ENCODE measurements at regions not wholly inside any gene's neighbourhood (a gene's known extent, or its start where the extent isn't known, plus 50 kb on each side); places are given as distances from the start of the nearest gene placed in this dataset.
"Not testable (repeated sequence)": the region's sequence is repeated elsewhere in the genome, so short reads cannot be mapped to it uniquely, and the experiment has no call there.

DNA sequence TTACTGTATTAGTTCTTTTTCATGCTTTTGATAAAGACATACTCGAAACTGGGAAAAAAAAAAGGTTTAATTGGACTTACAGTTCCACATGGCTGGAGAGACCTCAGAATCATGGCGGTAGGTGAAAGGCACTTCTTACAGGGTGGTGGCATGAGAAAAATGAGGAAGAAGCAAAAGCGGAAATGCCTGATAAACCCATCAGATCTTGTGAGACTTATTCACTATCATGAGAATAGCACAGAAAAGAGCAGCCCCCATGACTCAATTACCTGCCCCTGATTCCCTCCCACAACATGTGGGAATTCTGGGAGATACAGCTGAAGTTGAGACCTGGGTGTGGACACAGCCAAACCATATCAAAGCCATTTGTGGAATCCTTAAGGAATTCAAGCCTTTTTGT lies 1238.9 kb downstream of the ADGRL3 start:
- Histone ChIP-seq H3K9ac (ENCODE audit: low read length) (no peak overlapping the region), H3K4me1 (ENCODE audit: control insufficient read depth, insufficient read depth, low read length) (no peaks in the 10 kb centered on the region), H3K36me3 (ENCODE audit: control insufficient read depth, insufficient read depth, low read length) (no peaks in the 10 kb centered on the region), H3K9me3 (ENCODE audit: control insufficient read depth, insufficient read depth, low read depth, low read length) (peaks cover 13% of the 10 kb centered on the region), H3K27ac (ENCODE audit: low read depth, low read length) (no peak overlapping the region), H3K27me3 (ENCODE audit: control insufficient read depth, insufficient read depth, low read length) (no peaks in the 10 kb centered on the region), H3K4me3 (ENCODE audit: low read depth, low read length) (no peak overlapping the region)

DNA sequence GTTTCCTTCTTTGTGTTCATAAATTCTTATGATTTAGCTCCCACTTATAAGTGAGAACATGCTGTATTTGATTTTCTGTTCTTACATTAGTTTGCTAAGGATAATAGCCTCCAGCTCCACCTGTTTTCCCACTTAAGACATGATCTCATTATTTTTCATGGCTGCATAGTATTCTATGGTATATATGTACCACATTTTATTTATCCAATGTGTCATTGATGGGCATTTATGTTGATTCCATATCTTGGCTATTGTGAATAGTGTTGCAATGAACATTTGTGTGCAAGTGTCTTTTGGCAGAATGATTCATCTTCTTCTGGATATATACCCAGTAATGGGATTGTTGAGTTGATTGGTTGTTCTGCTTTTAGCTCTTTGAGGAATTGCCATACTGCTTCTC lies 1234.8 kb downstream of the ADGRL3 start:
- Histone ChIP-seq H3K36me3 (ENCODE audit: control insufficient read depth, insufficient read depth, low read length) (no peaks in the 10 kb centered on the region), H3K4me1 (ENCODE audit: control insufficient read depth, insufficient read depth, low read length) (no peaks in the 10 kb centered on the region), H3K27me3 (ENCODE audit: control insufficient read depth, insufficient read depth, low read length) (no peaks in the 10 kb centered on the region), H3K4me3 (ENCODE audit: low read depth, low read length) (no peak overlapping the region), H3K9me3 (ENCODE audit: control insufficient read depth, insufficient read depth, low read depth, low read length) (peaks cover 15% of the 10 kb centered on the region; the same call in 1 of the 2 replicates), H3K27ac (ENCODE audit: low read depth, low read length) (no peak overlapping the region), H3K9ac (ENCODE audit: low read length) (no peak overlapping the region)

DNA sequence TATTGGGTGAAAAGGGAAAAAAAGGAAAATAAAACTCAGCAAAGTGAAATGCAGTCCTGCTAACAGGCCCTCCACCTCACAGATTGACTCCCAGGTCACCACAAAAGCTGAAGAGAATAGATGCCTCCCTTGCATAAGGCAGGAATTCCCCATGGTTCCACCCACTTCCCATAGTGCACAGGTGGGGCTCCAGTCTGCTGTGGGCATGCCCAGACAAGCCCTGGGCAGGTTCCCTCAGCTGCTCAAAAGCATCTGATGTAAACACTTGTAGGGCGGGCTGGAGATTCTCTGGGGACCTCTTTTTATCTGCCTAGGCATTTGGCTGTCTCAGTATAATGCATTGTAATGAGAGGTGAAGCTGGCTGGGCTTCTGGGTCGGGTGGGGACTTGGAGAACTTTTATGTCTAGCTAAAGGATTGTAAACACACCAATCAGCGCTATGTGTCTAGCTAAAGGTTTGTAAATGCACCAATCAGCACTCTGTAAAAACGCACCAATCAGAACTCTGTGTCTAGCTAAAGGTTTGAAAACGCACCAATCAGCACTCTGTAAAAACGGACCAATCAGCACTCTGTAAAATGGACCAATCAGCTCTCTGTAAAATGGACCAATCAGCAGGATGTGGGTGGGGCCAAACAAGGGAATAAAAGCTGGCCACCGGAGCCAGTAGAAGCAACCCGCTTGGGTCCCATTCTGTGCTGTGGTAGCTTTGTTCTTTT lies 1231.5 kb downstream of the ADGRL3 start:
- not testable (repeated sequence) for H3K4me1 ChIP-seq (ENCODE audit: control insufficient read depth, insufficient read depth, low read length); H3K4me3 ChIP-seq (ENCODE audit: low read depth, low read length); H3K27me3 ChIP-seq (ENCODE audit: control insufficient read depth, insufficient read depth, low read length); H3K36me3 ChIP-seq (ENCODE audit: control insufficient read depth, insufficient read depth, low read length); H3K9ac ChIP-seq (ENCODE audit: low read length)
- Histone ChIP-seq H3K27ac (ENCODE audit: low read depth, low read length) (peak overlapping the region; percentile 53; the same call in 1 of the 2 replicates), H3K9me3 (ENCODE audit: control insufficient read depth, insufficient read depth, low read depth, low read length) (peaks cover 15% of the 10 kb centered on the region; the same call in 1 of the 2 replicates)

DNA sequence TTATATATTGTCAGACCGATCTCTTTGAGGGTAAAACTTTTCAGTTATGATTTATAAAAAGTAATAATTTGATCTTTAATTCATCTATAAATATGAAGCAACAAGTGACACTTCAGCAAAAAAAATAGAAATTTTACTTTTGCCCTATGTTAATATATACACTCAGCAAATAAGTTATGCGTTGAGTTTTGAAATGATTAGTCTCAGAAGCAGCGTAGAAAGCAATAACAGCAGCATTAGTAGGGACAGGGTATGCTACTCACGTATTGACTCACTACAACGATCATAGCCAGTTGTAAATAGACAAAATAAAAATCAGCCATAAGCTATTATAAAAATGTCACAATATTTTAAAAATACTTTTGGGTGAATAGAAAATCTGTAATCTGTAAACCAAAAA lies 1229.2 kb downstream of the ADGRL3 start:
- Histone ChIP-seq H3K4me3 (ENCODE audit: low read depth, low read length) (no peak overlapping the region), H3K4me1 (ENCODE audit: control insufficient read depth, insufficient read depth, low read length) (no peaks in the 10 kb centered on the region), H3K27me3 (ENCODE audit: control insufficient read depth, insufficient read depth, low read length) (no peaks in the 10 kb centered on the region), H3K9ac (ENCODE audit: low read length) (no peak overlapping the region), H3K36me3 (ENCODE audit: control insufficient read depth, insufficient read depth, low read length) (no peaks in the 10 kb centered on the region), H3K27ac (ENCODE audit: low read depth, low read length) (no peak overlapping the region), H3K9me3 (ENCODE audit: control insufficient read depth, insufficient read depth, low read depth, low read length) (peaks cover 11% of the 10 kb centered on the region; the same call in 1 of the 2 replicates)

DNA sequence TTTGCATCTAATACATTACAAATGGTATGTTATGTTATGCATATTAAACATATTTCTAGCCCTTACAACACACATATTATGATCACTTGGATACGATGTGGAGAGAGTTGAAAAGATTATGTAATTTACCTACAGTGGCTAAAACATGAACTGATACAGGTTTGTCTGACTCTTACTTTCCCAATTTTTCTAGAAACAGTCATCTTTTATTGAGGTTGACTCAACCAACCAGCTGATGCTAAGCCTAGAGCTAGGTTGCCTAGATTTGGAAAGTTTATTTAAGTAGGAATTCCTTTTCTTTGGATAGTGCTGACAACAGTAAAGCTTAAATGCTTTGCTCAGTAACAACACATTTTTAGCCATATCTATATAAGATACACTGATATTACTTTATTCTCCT lies 1215.1 kb downstream of the ADGRL3 start:
- no peak overlapping the region for H3K4me3 ChIP-seq (ENCODE audit: low read depth, low read length)
- H3K9me3 ChIP-seq (ENCODE audit: control insufficient read depth, insufficient read depth, low read depth, low read length): no peaks in the 10 kb centered on the region
- no peaks in the 10 kb centered on the region for H3K27me3 ChIP-seq (ENCODE audit: control insufficient read depth, insufficient read depth, low read length)
- no peak overlapping the region for H3K9ac ChIP-seq (ENCODE audit: low read length)
- no peaks in the 10 kb centered on the region for H3K4me1 ChIP-seq (ENCODE audit: control insufficient read depth, insufficient read depth, low read length)
- no peak overlapping the region for H3K27ac ChIP-seq (ENCODE audit: low read depth, low read length)
- H3K36me3 ChIP-seq (ENCODE audit: control insufficient read depth, insufficient read depth, low read length): no peaks in the 10 kb centered on the region

DNA sequence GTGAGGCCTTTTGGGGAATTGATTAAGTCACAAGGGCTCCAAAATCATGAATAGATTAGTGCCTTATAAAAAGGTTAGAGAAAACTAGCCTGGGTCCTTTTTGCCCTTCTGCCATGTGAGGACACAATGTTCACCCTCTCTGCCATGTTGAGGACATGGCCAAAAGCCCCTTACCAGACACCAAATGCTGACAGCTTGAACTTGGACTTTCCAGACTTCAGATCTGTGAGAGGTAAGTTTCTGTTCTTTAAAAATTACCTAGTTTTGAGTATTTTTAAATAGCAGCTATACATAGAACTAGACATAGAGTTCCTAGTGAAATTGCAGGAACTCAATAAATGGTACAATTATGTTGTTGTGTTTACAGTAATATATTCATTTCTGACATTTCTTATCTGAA lies 1214.4 kb downstream of the ADGRL3 start:
- no peaks in the 10 kb centered on the region for H3K9me3 ChIP-seq (ENCODE audit: control insufficient read depth, insufficient read depth, low read depth, low read length)
- no peak overlapping the region for H3K4me3 ChIP-seq (ENCODE audit: low read depth, low read length)
- H3K27me3 ChIP-seq (ENCODE audit: control insufficient read depth, insufficient read depth, low read length): no peaks in the 10 kb centered on the region
- no peaks in the 10 kb centered on the region for H3K4me1 ChIP-seq (ENCODE audit: control insufficient read depth, insufficient read depth, low read length)
- no peak overlapping the region for H3K9ac ChIP-seq (ENCODE audit: low read length)
- H3K27ac ChIP-seq (ENCODE audit: low read depth, low read length): no peak overlapping the region
- H3K36me3 ChIP-seq (ENCODE audit: control insufficient read depth, insufficient read depth, low read length): no peaks in the 10 kb centered on the region

DNA sequence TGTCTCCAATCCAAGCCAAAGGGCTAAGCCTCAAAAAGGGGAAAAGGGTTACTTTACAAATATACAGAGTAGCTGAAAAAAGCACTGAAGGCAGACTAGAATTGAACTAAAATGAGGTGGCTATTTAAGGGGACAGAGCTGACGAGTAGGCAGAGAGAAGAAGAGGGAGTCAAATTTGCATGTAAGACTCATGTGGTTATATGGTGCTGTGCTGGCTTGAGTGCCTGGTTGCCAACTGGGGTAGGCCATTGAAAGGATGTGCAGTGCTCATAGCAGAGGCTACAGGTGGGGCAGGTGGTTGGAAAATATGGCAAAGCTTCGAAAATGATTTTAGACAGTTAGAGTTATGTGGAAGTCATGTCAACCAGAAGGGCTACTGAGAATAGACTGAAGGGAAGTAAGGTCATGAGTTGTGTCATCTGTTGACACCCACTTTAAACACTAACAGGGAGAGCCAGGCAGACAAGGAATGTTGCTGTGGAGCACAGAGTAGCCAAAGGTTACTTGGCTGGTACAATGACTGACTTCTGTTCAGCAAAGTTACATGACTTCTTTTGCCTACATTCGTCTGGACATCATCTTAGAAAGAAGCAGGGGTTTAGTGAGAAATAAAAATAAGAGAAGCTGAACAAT lies 1210.4 kb downstream of the ADGRL3 start:
- no peaks in the 10 kb centered on the region for H3K27me3 ChIP-seq (ENCODE audit: control insufficient read depth, insufficient read depth, low read length)
- H3K4me1 ChIP-seq (ENCODE audit: control insufficient read depth, insufficient read depth, low read length): no peaks in the 10 kb centered on the region
- no peak overlapping the region for H3K4me3 ChIP-seq (ENCODE audit: low read depth, low read length)
- no peak overlapping the region for H3K27ac ChIP-seq (ENCODE audit: low read depth, low read length)
- no peaks in the 10 kb centered on the region for H3K36me3 ChIP-seq (ENCODE audit: control insufficient read depth, insufficient read depth, low read length)
- H3K9ac ChIP-seq (ENCODE audit: low read length): no peak overlapping the region
- H3K9me3 ChIP-seq (ENCODE audit: control insufficient read depth, insufficient read depth, low read depth, low read length): no peaks in the 10 kb centered on the region

DNA sequence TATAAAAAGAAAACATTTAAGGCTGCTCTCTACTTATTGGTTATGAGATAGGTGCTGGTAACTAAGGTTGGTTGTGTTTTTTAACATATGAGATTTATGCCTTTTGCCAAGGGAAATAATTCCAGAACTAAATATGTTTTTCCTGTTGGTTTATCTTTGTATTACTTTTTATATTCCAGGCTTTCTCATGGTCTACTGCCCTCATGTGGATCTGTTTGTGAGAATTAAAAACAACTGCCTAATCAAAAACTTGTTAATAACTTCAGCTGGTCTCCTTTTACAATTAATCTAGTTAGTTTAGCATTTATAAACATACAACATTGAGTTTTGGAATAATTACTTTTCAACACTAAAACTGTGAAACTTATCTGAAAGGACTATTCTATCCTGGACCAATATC lies 1208.3 kb downstream of the ADGRL3 start:
- Histone ChIP-seq H3K27me3 (ENCODE audit: control insufficient read depth, insufficient read depth, low read length) (no peaks in the 10 kb centered on the region), H3K9me3 (ENCODE audit: control insufficient read depth, insufficient read depth, low read depth, low read length) (no peaks in the 10 kb centered on the region), H3K4me1 (ENCODE audit: control insufficient read depth, insufficient read depth, low read length) (no peaks in the 10 kb centered on the region), H3K4me3 (ENCODE audit: low read depth, low read length) (no peak overlapping the region), H3K27ac (ENCODE audit: low read depth, low read length) (no peak overlapping the region), H3K36me3 (ENCODE audit: control insufficient read depth, insufficient read depth, low read length) (no peaks in the 10 kb centered on the region), H3K9ac (ENCODE audit: low read length) (no peak overlapping the region)

DNA sequence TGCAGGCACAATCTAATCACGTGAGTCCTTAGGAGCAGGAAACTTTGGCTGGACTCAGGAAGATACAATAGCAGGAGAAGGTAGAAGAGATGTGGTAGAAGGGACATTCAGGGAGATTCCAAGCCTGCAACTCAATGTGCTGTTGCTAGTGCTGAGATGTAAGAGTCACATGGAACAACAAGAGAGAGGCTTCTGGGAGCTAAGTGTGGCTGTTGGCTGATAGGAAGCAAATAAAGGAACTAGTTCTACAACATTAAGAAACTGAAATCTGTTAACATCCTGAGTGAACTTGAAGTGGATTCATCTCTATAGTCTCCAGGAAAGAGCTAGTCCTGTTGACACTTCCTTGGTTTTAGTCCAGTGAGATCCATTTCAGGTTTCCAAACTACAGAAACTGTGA lies 1207.4 kb downstream of the ADGRL3 start:
- Histone ChIP-seq H3K9ac (ENCODE audit: low read length) (no peak overlapping the region), H3K27me3 (ENCODE audit: control insufficient read depth, insufficient read depth, low read length) (no peaks in the 10 kb centered on the region), H3K4me1 (ENCODE audit: control insufficient read depth, insufficient read depth, low read length) (no peaks in the 10 kb centered on the region), H3K4me3 (ENCODE audit: low read depth, low read length) (no peak overlapping the region), H3K36me3 (ENCODE audit: control insufficient read depth, insufficient read depth, low read length) (no peaks in the 10 kb centered on the region), H3K27ac (ENCODE audit: low read depth, low read length) (no peak overlapping the region), H3K9me3 (ENCODE audit: control insufficient read depth, insufficient read depth, low read depth, low read length) (no peaks in the 10 kb centered on the region)

DNA sequence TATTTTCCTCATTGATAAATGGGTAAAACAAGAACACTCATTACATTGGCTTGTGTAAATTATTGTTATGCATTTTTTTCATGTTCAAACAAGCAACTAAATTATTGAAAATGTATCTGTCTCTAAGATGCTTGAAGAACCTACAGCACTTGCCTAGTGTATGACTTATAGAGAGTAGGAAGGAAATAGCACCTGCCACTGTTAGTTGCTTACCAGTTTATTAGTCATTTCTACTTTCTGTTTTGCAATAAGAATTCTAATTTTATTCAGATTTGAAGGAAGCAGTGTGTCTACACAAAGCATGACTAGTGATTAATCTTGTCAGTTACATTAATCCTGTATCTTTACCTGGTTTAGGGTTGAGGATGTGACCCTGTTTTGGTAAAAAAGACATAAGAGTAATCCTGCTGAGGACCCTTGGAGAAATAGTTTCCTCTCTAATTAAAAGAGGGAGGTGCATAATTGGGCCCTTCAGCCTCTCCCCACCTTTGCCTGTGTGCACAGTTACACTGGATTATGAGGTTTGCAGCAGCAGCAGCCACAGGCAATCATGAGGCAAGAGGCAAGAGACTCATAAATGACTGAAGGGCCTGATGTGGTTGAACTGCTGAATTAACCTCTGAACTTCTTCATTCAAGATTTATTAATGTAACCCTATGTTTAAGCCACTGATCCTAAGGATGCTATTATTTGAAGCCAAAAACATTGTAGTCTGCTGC lies 1202.1 kb downstream of the ADGRL3 start:
- Histone ChIP-seq H3K9ac (ENCODE audit: low read length) (no peak overlapping the region), H3K27ac (ENCODE audit: low read depth, low read length) (no peak overlapping the region), H3K27me3 (ENCODE audit: control insufficient read depth, insufficient read depth, low read length) (no peaks in the 10 kb centered on the region), H3K36me3 (ENCODE audit: control insufficient read depth, insufficient read depth, low read length) (no peaks in the 10 kb centered on the region), H3K4me1 (ENCODE audit: control insufficient read depth, insufficient read depth, low read length) (no peaks in the 10 kb centered on the region), H3K4me3 (ENCODE audit: low read depth, low read length) (no peak overlapping the region), H3K9me3 (ENCODE audit: control insufficient read depth, insufficient read depth, low read depth, low read length) (no peaks in the 10 kb centered on the region)

DNA sequence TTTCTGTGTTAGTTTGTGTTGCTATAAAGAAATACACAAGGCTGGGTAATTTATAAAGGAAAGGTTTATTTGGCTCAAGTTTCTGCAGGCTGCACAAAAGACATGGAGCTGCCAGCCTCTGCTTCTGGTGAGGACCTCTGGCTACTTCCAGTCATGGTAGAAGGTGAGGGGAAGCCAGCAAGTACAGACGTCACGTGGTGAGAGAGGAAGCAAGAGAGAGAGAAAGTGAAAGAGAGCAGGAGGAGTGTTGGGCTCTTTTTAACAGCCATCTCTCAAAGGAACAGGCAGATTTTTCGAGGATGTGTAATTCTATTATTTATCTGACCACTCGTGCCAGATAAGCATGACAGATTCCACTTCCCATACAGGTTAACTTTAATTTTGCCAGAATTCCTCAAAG lies 1199.1 kb downstream of the ADGRL3 start:
- H3K9ac ChIP-seq (ENCODE audit: low read length): no peak overlapping the region

More for the DNA sequence above, 1199.1 kb downstream of the ADGRL3 start:
- Histone ChIP-seq H3K27ac (ENCODE audit: low read depth, low read length) (no peak overlapping the region), H3K9me3 (ENCODE audit: control insufficient read depth, insufficient read depth, low read depth, low read length) (no peaks in the 10 kb centered on the region), H3K36me3 (ENCODE audit: control insufficient read depth, insufficient read depth, low read length) (no peaks in the 10 kb centered on the region), H3K4me3 (ENCODE audit: low read depth, low read length) (no peak overlapping the region), H3K4me1 (ENCODE audit: control insufficient read depth, insufficient read depth, low read length) (no peaks in the 10 kb centered on the region), H3K27me3 (ENCODE audit: control insufficient read depth, insufficient read depth, low read length) (no peaks in the 10 kb centered on the region)

Data from HUES6 (cell line).